B cell (primary cell): ENCODE measurements at regions not wholly inside any gene's neighbourhood (a gene's known extent, or its start where the extent isn't known, plus 50 kb on each side); places are given as distances from the start of the nearest gene placed in this dataset.

Source experiments
- ATAC-seq: fragments of 200-7000 bp; cut with Tn5 transposase; one replicate; pipeline ENCODE4 v1.10.0; 2021; ENCODE audit warnings: low read depth, mild to moderate bottlenecking, moderate number of reproducible peaks, moderate library complexity
- CTCF ChIA-PET: fragments of 350-600 bp; sonication (Branson Sonifier 250); formaldehyde crosslinking; loops from one replicate; lab custom pipeline; 2021; ENCODE audit warnings: antibody characterized with exemption, inconsistent platforms; lab: Charles Lee
- POLR2A ChIA-PET: fragments of 350-600 bp; sonication (Branson Sonifier 250); formaldehyde crosslinking; loops from one replicate; lab custom pipeline; 2021; ENCODE audit warnings: antibody characterized with exemption; lab: Charles Lee
- DNase-seq: peaks from one replicate; pipeline ENCODE4 v3.0.0; 2013
- H2AFZ ChIP-seq: 2 replicates; pipeline ENCODE4 v1.6.1; 2012; ENCODE audit warnings: mild to moderate bottlenecking, low read depth, low read length; ENCODE audit not compliant: insufficient read depth, poor library complexity, severe bottlenecking
- H3K27ac ChIP-seq, 2 donors: 1 replicate in 1 of 2; 2 replicates in 1 of 2; pipeline ENCODE4 v1.5.1; 2012 to 2013; ENCODE audit warnings: low read length in 2 of 2, mild to moderate bottlenecking in 2 of 2, moderate library complexity in 1 of 2
- H3K27me3 ChIP-seq, 4 experiments: fragments of 200-600 bp in 1 of 4; sonication (generic) in 1 of 4; replicated peaks in 1 of 4; 1 replicate in 2 of 4; 2 replicates in 2 of 4; pipeline versions ENCODE4 v1.6.1 to v1.7.0; 2013 to 2016; ENCODE audit warnings: low read length in 3 of 4, mild to moderate bottlenecking in 2 of 4, mixed read lengths in 1 of 4, moderate library complexity in 1 of 4; ENCODE audit not compliant: insufficient read depth in 4 of 4, control insufficient read depth in 3 of 4; ENCODE audit errors: control extremely low read depth in 1 of 4
- H3K36me3 ChIP-seq, 2 experiments: replicated peaks in 1 of 2; 1 replicate in 1 of 2; 2 replicates in 1 of 2; pipeline versions ENCODE4 v1.6.1 to v1.7.1; 2013; ENCODE audit warnings: low read length in 1 of 2; ENCODE audit not compliant: insufficient read depth in 2 of 2, control insufficient read depth in 1 of 2; ENCODE audit errors: control extremely low read depth in 1 of 2, extremely low read depth in 1 of 2
- H3K4me1 ChIP-seq, 2 donors: fragments of 200-600 bp in 1 of 2; sonication (generic) in 1 of 2; 1 replicate in 1 of 2; 2 replicates in 1 of 2; pipeline versions ENCODE4 v1.5.1 to v1.6.1; 2013 to 2017; ENCODE audit warnings: low read length in 2 of 2; ENCODE audit not compliant: control insufficient read depth in 2 of 2, insufficient read depth in 2 of 2
- H3K4me2 ChIP-seq: replicated peaks from 2 replicates; pipeline ENCODE3; 2012; ENCODE audit warnings: mild to moderate bottlenecking, low read depth, low read length; ENCODE audit not compliant: poor library complexity, severe bottlenecking
- H3K4me3 ChIP-seq, 5 experiments: fragments of 200-600 bp in 1 of 5; sonication (generic) in 1 of 5; 1 replicate in 3 of 5; 2 replicates in 2 of 5; pipeline versions ENCODE4 v1.5.1 to v1.7.0; 2011 to 2016; ENCODE audit warnings: low read length in 4 of 5, mild to moderate bottlenecking in 4 of 5, low read depth in 2 of 5, control low read depth in 1 of 5, moderate library complexity in 1 of 5; ENCODE audit not compliant: insufficient read depth in 1 of 5; ENCODE audit errors: control extremely low read depth in 1 of 5, extremely low read depth in 1 of 5
- H3K79me2 ChIP-seq: fragments of 200-600 bp; sonication (generic); one replicate; pipeline ENCODE4 v1.6.0; 2016; ENCODE audit warnings: low read length; ENCODE audit not compliant: control insufficient read depth, insufficient read depth
- H3K9ac ChIP-seq: fragments of 200-600 bp; sonication (generic); 2 replicates; pipeline ENCODE4 v1.6.1; 2017; ENCODE audit warnings: mild to moderate bottlenecking, low read length, moderate library complexity
- H3K9me3 ChIP-seq, 3 donors: one replicate each; pipeline versions ENCODE4 v1.6.1 to v1.7.1; 2013; ENCODE audit warnings: low read length in 2 of 3; ENCODE audit not compliant: control insufficient read depth in 2 of 3, insufficient read depth in 1 of 3; ENCODE audit errors: control extremely low read depth in 1 of 3
- H4K20me1 ChIP-seq: 2 replicates; pipeline ENCODE4 v1.6.0; 2012; ENCODE audit warnings: mild to moderate bottlenecking, low read length; ENCODE audit not compliant: insufficient read depth, control insufficient read depth, poor library complexity, severe bottlenecking
- H3K27ac Mint-ChIP-seq: one replicate; pipeline ENCODE4 v1.8.0; 2021; ENCODE audit warnings: mixed read lengths
- H3K27me3 Mint-ChIP-seq: one replicate; pipeline ENCODE4 v1.8.0; 2021; ENCODE audit warnings: mixed read lengths
- H3K4me1 Mint-ChIP-seq: one replicate; pipeline ENCODE4 v1.8.0; 2021; ENCODE audit warnings: mixed read lengths
- H3K4me3 Mint-ChIP-seq: one replicate; pipeline ENCODE4 v1.8.0; 2021; ENCODE audit warnings: mixed read lengths
- H3K9me3 Mint-ChIP-seq: one replicate; pipeline ENCODE4 v1.8.0; 2022; ENCODE audit warnings: mixed read lengths; ENCODE audit not compliant: insufficient read depth
- CTCF ChIP-seq: fragments of 200-600 bp; IDR thresholded peaks from one replicate; pipeline ENCODE4 v1.8.0; 2022; ENCODE audit warnings: antibody characterized with exemption, mild to moderate bottlenecking
- EZH2 ChIP-seq: IDR thresholded peaks from 2 replicates; pipeline ENCODE4 v1.6.1; 2012; ENCODE audit warnings: borderline replicate concordance, low read depth, mild to moderate bottlenecking, moderate library complexity, low read length; ENCODE audit not compliant: insufficient read depth, poor library complexity, severe bottlenecking
- WGBS: methylation state at CpG from one replicate; pipeline ENCODE4 v1.1.5; 2013; ENCODE audit warnings: missing lambda C conversion rate; ENCODE audit not compliant: insufficient coverage; 5-methylcytosine and 5-hydroxymethylcytosine counted together
- intact Hi-C: fragments of 100-400 bp; cut with micrococcal nuclease; formaldehyde crosslinking; loops from one replicate; pipeline ENCODE4 v1.10.0; 2022

DNA sequence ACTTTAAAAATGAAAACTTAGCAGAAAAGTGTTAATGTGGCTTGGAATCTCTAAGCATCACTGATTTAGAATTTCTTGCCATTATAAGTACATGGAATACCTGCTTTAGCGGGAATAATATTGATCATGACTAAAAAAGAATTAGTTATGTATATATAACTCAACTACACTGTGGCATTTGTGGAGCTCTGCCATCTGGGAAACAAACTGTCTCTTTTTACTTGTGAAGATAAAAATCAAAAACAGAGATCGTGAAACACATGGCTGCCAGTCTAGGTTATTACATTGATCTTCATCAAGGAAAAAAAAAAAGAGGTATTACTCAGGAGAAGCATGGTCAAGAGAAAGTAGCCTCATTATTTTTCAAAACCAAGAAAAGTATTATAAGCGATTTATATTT is 287.4 kb downstream of the HTR1A start:
- POLR2A ChIA-PET, result no interaction called here
- Histone ChIP-seq H3K27ac (no peak overlapping the region), H2AFZ (no peak overlapping the region), H3K4me2 (no peak overlapping the region), H3K9ac (no peak overlapping the region), H3K9me3 (peaks cover 0 to 6% (median 0%) of the 10 kb centered on the region in 3 donors), H3K27me3 (no peaks in the 10 kb centered on the region), H3K4me3 (no peak overlapping the region), H3K79me2 (no peaks in the 10 kb centered on the region), H3K36me3 (no peaks in the 10 kb centered on the region), H3K4me1 (no peaks in the 10 kb centered on the region), H4K20me1 (no peaks in the 10 kb centered on the region)
- ATAC-seq, result no peak
- Mint-ChIP-seq H3K27me3 (no peaks in the 10 kb centered on the region), H3K4me3 (no peak overlapping the region), H3K4me1 (no peaks in the 10 kb centered on the region), H3K9me3 (peaks cover 2% of the 10 kb centered on the region), H3K27ac (no peak overlapping the region)
- no peak for DNase-seq
- intact Hi-C loops, result no loop called here
- TF ChIP-seq CTCF, result no peak
- TF ChIP-seq EZH2, result no peak
- no CpG with 5 or more reads among the region's 3 CpGs for WGBS
- CTCF ChIA-PET, result no interaction called here

- H3K9me3 ChIP-seq, result no peaks in the 10 kb centered on the region
These were observed 307.2 kb downstream of the HTR1A start for GRCh38 chr5:63655043-63655442.

More at GRCh38 chr5:63655043-63655442, 307.2 kb downstream of the HTR1A start:
- Histone ChIP-seq H3K36me3 (no peaks in the 10 kb centered on the region), H3K27ac (no peak overlapping the region), H3K27me3 (no peaks in the 10 kb centered on the region), H3K4me2 (no peak overlapping the region), H3K9ac (no peak overlapping the region), H2AFZ (no peak overlapping the region), H3K4me1 (no peaks in the 10 kb centered on the region), H4K20me1 (no peaks in the 10 kb centered on the region), H3K79me2 (no peaks in the 10 kb centered on the region), H3K4me3 (no peak overlapping the region)
- Mint-ChIP-seq H3K4me1 (no peaks in the 10 kb centered on the region), H3K9me3 (no peaks in the 10 kb centered on the region), H3K27me3 (no peaks in the 10 kb centered on the region), H3K27ac (no peak overlapping the region), H3K4me3 (no peak overlapping the region)
- WGBS, result no CpG with 5 or more reads among the region's 1 CpG
- ATAC-seq (no peak), DNase-seq (no peak)
- ChIA-PET CTCF (no interaction called here), POLR2A (no interaction called here)
- intact Hi-C loops, result no loop called here
- TF ChIP-seq CTCF (no peak), EZH2 (no peak)
